Ishikawa (cell line): ENCODE measurements at regions not wholly inside any gene's neighbourhood (a gene's known extent, or its start where the extent isn't known, plus 50 kb on each side); places are given as distances from the start of the nearest gene placed in this dataset.

Experiments used
- CEBPB ChIP-seq: IDR thresholded peaks from 2 replicates; pipeline ENCODE4 v1.6.1; 2012
- CREB1 ChIP-seq: IDR thresholded peaks from 2 replicates; pipeline ENCODE4 v1.6.1; 2012; ENCODE audit warnings: low read depth
- EGR1 ChIP-seq: IDR thresholded peaks from 2 replicates; pipeline ENCODE4 v1.6.1; 2012
- EP300 ChIP-seq: IDR thresholded peaks from 2 replicates; pipeline ENCODE4 v1.6.1; 2012; ENCODE audit warnings: borderline replicate concordance
- FOXM1 ChIP-seq: IDR thresholded peaks from 2 replicates; pipeline ENCODE4 v1.6.1; 2012; ENCODE audit warnings: low read depth, borderline replicate concordance
- MAX ChIP-seq: IDR thresholded peaks from 2 replicates; pipeline ENCODE4 v1.6.1; 2012
- NFIC ChIP-seq: IDR thresholded peaks from 2 replicates; pipeline ENCODE4 v1.6.1; 2012
- RAD21 ChIP-seq: IDR thresholded peaks from 2 replicates; pipeline ENCODE4 v1.6.1; 2012; ENCODE audit warnings: low read depth
- REST ChIP-seq: IDR thresholded peaks from 2 replicates; pipeline ENCODE4 v1.6.1; 2012; ENCODE audit warnings: low read depth, mild to moderate bottlenecking
- TAF1 ChIP-seq: IDR thresholded peaks from 2 replicates; pipeline ENCODE4 v1.6.1; 2012; ENCODE audit warnings: low read depth, mild to moderate bottlenecking
- TCF12 ChIP-seq: IDR thresholded peaks from 2 replicates; pipeline ENCODE4 v1.6.1; 2012; ENCODE audit warnings: low read depth
- TEAD4 ChIP-seq: IDR thresholded peaks from 2 replicates; pipeline ENCODE4 v1.6.1; 2012
- USF1 ChIP-seq: IDR thresholded peaks from 2 replicates; pipeline ENCODE4 v1.6.1; 2012
- YY1 ChIP-seq: IDR thresholded peaks from 2 replicates; pipeline ENCODE4 v1.6.1; 2012; ENCODE audit warnings: low read depth
- ZBTB7A ChIP-seq: IDR thresholded peaks from 2 replicates; pipeline ENCODE4 v1.6.1; 2012; ENCODE audit warnings: low read depth

GRCh38 chrX:124984140-124984813, 335.4 kb upstream of the TEX13C start:
- no peak for TF ChIP-seq NFIC
- no peak for TF ChIP-seq ZBTB7A
- TF ChIP-seq REST = no peak
- TF ChIP-seq EGR1 = no peak
- no peak for TF ChIP-seq FOXM1
- TF ChIP-seq YY1 = no peak
- no peak for TF ChIP-seq MAX
- no peak for TF ChIP-seq CREB1
- no peak for TF ChIP-seq TCF12
- TF ChIP-seq EP300 = no peak
- no peak for TF ChIP-seq TEAD4
- no peak for TF ChIP-seq CEBPB
- TF ChIP-seq USF1 = no peak
- no peak for TF ChIP-seq RAD21
- no peak for TF ChIP-seq TAF1

GRCh38 chrX:124986284-124986683, 333.4 kb upstream of the TEX13C start:
- TF ChIP-seq EGR1 = no peak
- TF ChIP-seq REST = no peak
- TF ChIP-seq NFIC = no peak

GRCh38 chrX:124993735-124994134, 325.9 kb upstream of the TEX13C start:
- TF ChIP-seq FOXM1 (no peak), CEBPB (no peak), USF1 (no peak), TCF12 (no peak), RAD21 (no peak), REST (no peak), CREB1 (no peak), EGR1 (no peak), TAF1 (no peak), MAX (no peak), TEAD4 (no peak), EP300 (no peak), YY1 (no peak), NFIC (no peak), ZBTB7A (no peak)

GRCh38 chrX:124994404-124994803, 325.3 kb upstream of the TEX13C start:
- TF ChIP-seq CREB1 (no peak), TEAD4 (no peak), TAF1 (no peak), CEBPB (no peak), EGR1 (no peak), NFIC (no peak), TCF12 (no peak)
